Head of caudate nucleus (tissue), 42 donors: ENCODE measurements at regions not wholly inside any gene's neighbourhood (a gene's known extent, or its start where the extent isn't known, plus 50 kb on each side); places are given as distances from the start of the nearest gene placed in this dataset.

Source experiments
- DNase-seq, 42 donors: peaks; one replicate each; pipeline versions ENCODE4 v3.0.0 to v3.0.0-alpha.2; 2020 to 2021; ENCODE audit warnings: mixed read lengths in 7 of 42
- intact Hi-C: fragments of 100-400 bp; cut with DNase I; formaldehyde crosslinking; loops from one replicate; pipeline ENCODE4 v1.15.0; 2022

DNA sequence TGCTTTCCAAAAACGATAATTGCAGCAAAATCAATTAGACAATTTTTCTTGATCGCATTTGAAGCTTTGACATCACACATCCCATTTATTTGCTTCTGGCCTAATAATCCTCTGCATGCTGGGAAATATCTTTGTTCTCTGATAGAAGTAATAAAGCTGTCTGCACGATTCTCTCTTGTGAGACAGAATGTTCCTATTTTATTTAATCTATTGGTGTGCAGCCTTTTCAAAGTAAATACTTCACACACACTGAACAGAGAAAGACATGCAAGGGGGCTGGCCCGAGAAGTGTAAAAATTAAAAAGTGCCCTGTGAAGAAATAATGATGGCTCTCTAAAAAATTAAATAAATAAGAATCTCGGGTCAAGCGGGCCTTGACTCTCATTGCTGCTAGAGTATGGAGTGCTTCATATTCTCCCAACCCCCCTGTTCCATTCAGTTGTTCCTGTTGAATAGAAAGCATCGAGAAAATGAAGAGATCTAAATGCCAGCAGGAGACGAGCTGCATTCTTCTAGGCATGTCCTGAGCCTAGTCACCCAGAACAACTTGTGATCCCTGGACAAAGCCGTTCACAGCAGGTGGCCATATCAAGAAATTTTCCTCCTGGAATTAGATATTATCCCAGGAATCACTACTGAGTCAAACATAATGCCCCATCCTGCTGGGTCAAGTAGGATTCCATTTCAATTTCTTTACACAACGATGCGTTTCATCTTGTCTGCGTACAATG lies 625.9 kb upstream of the EPHA7 start:
- intact Hi-C loops: no loop called here
- DNase-seq: no peak

DNA sequence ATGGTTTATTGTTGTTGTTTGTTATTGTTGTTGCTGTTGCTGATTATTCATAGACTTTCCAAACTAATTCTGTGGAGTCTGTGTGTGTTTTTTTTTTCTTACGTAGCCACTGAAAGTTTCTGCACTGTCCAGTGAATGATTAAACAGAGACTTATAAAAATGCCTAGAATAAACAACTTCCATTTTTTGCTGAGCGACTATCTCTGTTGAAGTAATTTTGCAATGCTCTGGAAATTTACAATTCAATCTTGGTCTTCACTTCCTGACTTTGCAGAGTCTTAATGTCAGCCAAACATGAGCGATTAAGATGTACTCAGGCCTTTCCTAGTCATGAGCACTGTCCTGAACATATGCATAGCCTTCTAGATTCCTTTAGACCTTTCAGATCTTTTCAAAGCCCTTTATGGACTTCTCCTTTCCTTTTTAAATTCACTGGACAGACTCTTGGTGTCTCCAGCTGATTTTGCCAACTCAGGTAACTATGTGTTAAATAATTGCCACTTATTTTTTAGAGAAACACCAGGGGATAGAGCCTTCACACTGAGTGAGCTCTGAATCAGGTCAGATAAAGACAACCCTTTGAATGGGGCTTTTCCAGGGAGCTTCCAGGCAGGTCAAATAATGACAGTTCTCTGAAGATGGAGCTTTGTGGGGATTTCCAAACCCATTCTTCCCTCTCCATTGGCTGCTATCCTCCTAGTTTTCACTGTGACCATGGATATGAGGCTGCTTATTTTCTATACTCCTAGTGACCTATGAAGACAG lies 622.8 kb upstream of the EPHA7 start:
- intact Hi-C loops: no loop called here
- no peak for DNase-seq

DNA sequence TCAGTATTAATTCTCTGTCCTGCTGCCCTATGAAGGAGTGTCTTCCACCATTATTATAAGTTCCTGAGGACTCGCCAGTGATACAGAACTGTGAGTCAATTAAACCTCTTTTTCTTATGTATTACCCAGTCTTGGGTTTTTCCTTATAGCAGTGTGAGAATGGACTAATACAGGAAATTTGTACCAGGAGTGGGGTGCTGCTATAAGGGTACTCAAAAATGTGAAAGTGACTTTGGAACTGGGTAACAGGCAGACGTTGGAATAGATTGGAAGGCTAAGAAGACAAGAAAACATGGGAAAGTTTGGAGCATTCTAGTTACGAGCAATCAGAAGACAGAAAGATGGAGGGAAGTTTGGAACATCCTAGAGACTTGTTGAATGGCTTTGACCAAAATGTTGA lies 616.7 kb upstream of the EPHA7 start:
- DNase-seq: no peak
- intact Hi-C loops: no loop called here

DNA sequence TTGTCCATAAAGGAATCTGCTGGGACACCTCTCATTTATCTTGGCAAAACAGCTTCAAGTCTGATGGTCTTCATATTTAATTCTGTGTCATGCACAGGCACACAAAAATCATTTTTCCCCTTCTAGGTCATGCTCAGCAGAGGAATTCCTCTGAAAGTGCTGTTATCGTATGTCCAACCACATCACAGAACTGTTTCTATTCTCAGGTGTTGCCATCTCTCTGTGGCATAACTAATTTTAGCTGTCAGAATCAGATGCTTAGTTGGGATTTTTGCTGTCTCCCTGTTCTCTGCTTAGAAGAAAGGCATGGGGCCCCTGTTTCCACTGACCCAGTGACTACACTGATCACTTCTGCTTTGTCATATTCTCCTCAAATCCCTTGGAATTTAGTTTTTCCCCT lies 608.0 kb upstream of the EPHA7 start:
- intact Hi-C loops: no loop called here
- DNase-seq: no peak

DNA sequence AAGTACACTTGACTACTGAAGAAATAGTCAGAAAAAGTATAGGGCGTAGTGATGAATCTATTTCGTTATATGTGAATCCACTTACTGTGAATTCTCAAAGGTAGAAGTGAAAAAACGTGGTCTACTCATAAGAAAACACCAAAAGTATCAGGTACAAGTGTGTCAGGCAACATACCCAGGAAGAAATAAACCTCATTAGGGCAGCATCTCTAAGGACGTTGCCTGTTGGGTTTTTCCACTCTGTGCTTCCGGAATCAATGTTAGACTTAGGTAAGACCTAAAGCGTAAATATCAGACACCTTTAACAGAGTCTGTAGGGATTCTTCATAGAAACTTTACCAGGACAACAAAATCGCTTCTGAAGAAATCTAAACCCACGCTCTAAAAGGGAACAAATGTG lies 607.2 kb upstream of the EPHA7 start:
- intact Hi-C loops: no loop called here

DNA sequence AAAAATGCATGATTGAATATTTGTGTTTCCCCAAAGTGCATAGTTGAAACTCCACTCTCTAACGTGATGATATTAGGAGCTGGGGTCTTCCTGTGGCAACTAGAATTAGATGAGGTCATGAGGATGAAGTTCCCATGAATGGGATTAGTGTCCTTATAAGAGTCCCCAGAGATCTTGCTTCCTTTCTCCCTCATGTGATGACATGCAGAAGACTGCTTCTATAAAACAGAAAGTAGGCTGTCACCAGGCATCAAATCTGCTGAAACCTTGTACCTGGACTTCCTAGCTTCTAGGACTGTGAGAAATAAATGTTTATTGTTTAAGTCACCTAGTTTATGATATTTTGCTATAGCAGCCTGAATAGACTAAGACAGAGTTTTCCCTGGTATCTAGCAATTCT lies 586.5 kb upstream of the EPHA7 start:
- intact Hi-C loops: no loop called here
- DNase-seq: no peak

More for the DNA sequence above, 607.2 kb upstream of the EPHA7 start:
- no peak for DNase-seq

DNA sequence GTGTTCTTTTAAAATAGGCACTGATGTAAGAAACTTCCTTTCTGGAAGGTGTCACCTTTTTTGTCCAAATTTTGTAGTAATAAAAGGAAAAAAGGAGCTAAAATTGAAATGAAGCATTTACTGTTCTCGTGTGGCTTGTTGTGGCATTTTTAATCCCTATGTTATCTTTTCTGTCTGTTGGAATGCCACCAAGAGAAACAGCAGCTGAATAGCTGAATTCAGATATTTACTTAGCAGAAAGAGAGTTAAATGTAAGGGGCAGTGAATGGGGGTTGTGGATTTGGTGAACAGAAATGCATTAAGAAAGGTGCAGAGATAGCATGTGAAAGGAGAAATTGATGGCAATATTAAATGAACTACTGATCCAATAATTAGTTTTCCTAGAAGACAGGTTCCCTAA lies 573.6 kb upstream of the EPHA7 start:
- no peak for DNase-seq
- intact Hi-C loops: no loop called here

DNA sequence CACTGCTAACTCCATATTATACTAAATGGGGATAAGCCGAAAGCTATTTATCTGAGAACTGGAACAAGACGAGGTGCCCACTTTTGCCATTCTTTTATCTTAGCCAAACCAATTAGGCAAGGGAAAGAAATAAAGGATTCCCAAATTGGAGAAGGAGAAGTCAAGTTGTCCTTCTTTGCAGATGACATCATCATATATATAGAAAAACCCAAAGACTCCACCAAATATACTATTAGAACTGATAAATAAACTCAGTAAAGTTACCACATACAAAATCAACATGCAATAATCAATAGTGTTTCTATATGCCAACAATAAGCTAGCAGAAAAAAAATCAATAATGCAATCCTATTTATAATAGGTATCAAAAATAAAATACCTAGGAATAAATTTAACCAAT lies 570.3 kb upstream of the EPHA7 start:
- no peak for DNase-seq
- intact Hi-C loops: no loop called here

DNA sequence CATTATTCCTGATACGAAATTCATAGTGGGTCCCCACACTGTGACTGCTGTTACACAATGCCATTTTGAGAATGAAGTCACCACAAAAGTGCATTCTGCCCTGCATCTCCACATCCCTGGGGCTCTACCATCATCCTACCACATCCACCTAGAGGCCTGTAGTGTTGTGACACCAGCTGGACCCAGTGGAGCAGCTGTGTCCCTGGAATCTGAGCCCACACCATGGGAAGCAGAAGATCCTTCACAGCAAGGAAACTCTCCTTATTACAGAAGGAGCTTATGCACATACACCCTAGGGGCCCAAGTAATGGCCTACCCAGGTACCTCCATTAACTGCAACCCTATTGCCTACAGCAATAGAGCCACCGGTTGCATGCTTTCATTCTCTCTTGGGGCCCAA lies 566.6 kb upstream of the EPHA7 start:
- DNase-seq: no peak
- intact Hi-C loops: no loop called here

DNA sequence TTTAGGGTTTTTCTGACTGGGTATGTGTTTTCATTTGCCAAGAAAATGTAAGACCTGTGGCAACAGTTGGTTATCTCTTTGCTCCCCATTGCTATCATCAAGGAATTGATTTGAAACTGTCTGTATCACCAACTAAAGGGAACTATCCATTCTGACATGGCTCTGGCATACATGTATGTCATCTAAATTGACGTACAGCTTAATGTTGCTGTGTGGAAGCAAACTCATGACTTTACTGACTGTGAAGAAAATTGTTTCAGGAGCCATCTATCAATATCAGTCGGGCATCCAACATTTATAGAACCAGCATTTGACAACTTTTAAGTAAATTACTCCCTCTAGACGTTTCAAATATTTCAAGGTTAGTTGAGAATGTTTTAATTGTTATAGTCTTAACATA lies 555.8 kb upstream of the EPHA7 start:
- intact Hi-C loops: no loop called here

DNA sequence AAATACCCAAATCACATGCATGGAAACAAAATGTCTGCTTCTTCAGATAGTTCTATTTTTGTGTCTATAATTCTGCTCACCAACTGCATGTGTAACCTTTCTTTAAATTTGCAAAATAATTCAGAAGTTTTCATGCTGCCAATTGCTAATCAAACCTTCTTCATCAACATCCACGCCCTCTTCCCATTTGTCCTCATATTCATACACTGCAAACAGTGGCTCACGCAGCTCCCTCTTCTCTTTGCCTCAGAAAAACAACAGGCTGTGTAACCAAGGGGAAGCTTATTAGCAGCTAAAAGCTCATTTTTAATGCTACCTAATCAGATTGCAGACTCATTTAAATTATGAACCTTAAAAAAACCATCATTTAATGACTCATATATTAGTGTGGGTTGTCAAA lies 555.0 kb upstream of the EPHA7 start:
- DNase-seq: peak in 4 of 42 donors; percentile 3 to 13 (median 7)
- intact Hi-C loops: no loop called here

More for the DNA sequence above, 555.8 kb upstream of the EPHA7 start:
- DNase-seq: no peak

DNA sequence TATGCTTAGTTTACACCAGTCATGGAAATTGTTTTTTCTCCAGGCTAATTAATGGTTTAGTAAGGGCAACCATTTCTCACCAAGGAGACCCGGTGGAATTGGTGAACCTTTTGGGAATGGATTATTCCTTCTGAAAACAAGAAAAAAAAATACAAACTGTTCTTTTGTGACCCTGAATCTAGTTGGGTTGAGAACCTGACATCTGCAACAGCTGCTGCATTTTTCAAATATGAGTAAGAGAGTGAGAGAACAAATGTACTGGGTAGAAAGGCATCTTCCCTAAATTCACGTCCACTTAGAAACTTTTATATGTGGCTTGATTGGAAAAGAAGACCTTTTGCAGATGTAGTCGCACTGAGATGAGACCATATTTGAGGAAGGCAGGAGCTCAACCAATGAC lies 553.4 kb upstream of the EPHA7 start:
- DNase-seq: no peak
- intact Hi-C loops: no loop called here

DNA sequence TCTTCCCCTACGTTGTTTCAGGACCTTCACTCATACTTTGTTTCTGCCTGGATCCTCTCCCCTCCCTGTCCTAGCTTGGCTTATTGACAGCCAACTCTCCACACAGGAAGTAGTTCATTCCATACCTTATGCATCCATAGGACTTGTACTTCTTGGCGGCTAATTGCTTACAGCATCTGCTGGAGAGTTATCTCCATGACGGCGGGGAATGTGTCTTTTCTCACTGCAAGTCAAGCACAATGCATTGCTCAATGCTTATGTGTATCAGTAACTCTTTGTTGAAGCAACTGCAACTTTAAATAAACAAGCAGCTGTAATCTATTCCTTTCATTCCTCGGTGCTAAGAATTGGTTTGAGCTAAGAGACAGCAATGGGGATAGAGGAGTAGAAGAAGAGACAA lies 551.3 kb upstream of the EPHA7 start:
- DNase-seq: no peak
- intact Hi-C loops: no loop called here

DNA sequence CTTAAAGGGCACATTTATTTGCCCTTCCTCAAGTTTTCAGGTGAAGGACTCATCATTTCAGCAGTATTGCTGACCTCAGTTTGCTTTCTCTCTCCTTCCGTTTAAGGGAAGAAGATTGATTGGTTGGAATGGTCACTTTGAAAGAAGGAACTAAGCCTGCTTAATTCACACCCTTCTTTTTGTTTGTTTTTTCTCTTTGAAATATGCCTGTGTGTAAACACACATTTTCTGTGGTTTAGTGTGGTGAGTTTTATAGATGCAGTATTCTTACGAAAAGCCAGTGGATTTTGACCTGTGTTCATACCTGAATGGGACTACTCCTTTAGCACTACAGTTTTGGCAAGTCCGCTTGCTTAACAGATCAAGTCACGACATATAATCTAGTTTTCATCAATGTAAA lies 548.8 kb upstream of the EPHA7 start:
- intact Hi-C loops: no loop called here
- DNase-seq: no peak

DNA sequence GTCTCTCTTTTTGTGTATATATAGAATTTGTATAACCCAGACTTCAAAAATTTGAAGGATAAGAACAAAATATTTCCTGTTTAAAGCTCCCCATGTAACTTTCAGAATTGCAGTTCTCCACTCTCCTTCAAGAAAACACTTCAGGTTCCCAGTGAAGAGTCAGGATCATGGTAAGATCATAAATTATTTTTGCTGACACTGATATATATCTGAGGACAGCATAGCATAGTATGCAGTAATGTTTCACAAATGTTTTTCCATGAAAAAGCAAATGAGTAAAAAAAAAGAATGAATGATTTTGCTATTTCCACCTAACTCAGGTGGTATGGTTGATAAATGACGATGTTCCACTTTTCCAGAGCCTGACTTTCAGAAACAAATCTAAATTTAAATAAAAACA lies 545.6 kb upstream of the EPHA7 start:
- no peak for DNase-seq
- intact Hi-C loops: no loop called here

DNA sequence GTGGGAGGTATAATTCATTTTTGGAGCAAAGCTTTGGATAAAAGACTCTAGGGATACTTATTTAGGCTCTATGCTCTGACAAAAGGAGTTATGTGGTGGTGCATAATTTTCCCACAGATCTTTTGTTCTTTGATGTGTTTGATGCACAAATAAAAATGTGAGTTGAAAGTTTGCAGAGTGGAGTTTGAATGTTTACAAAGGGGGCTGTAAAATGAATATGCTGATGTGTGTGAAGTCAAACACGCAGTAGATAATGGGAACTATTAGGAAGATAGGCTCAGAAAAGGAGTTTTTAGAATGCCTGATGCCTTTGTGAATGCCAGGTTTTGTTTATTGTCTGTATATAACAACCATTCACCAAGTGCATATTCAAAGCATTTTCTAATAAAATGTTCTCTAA lies 545.0 kb upstream of the EPHA7 start:
- no peak for DNase-seq
- intact Hi-C loops: no loop called here

DNA sequence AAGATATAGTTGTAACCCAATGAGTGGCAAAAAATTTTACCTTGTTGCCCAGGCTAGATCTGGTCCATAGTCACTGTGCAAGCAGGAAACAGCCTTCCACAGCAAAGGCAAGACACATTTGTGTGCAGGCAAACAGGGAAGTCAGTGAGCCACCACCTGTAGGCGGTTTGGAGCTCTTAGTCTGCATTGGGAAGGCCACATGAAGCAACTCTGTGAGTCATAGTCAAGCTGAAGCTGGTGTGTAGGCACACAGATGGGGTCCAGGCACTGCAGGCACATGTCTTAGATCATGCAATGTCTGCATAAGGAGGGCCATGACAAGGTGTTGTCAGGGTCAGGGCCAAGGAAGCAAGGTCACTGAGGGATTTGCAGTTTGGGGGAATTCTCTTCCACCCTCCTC lies 543.2 kb upstream of the EPHA7 start:
- no peak for DNase-seq
- intact Hi-C loops: no loop called here

DNA sequence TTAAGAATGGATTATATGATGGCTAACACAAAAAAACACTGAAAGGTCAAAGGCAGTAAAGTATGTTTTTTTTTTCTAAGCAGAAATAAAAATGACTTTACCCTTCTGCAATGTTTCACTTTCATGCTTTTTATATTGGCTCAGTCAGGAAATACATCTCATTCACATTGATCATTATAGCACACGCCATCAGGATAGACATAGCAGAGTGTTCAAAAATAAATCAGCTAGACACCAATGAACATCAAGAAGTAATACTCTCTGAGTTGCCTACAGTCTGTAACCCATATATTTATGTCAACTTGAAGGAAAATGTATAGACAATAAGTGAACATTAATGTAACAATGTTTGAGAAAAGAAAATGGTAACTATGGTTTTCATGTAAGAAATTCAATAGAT lies 535.2 kb upstream of the EPHA7 start:
- intact Hi-C loops: no loop called here
- no peak for DNase-seq

DNA sequence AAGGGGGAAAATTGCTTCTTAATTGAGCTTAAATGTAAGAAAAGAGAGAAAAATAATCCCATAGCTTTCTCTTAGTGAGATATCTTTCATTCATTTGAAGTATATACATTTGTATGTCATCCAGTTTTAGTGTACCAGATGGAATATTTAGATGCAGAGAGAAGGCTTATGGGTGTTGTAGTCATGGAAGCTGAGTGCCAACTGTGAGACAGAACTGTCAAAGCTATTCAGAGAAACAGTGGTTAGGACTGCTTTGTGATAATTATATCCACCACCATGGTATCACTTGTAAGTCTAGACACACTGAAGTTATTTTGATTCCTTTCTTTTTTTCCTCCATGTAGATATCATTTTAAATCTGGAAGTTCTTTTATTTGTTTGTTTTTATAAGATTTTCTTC lies 524.3 kb upstream of the EPHA7 start:
- no peak for DNase-seq
- intact Hi-C loops: no loop called here

DNA sequence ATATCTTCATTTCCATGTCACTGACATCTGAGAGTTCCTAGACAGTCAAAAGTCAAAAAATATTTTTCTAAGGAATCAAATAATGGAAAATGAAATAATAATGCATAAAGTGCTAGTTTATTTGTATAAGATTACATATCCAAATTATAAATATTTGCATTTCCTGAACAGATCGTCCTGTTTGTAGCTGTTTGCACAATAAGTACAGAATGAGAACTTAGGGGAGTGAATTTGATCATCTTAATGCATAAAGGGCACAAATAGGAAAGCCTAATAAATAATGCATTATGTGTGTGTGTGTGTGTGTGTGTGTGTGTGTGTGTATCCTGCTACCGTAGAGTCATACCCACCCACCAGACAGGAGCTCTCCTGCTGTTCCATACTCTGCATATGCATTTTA lies 521.0 kb upstream of the EPHA7 start:
- intact Hi-C loops: no loop called here

DNA sequence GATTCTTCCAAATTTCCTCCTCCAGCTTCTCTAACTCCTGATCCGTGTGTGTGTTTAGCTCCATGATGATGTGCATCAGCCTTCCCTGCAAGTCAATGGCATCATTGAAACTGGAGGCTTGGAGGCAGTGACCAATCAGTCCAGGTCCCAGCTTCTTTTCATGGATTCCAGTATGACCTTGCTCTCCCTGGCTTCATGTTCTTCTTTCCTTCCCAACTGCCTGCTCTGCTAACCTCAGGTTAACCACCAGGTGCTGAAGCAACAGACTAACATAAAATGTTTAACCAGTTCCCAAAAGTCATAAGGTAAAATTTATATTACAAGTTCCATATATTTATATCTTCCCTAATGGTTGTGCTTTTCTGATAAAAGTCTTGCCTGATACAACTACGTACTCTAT lies 512.8 kb upstream of the EPHA7 start:
- no peak for DNase-seq
- intact Hi-C loops: no loop called here

More for the DNA sequence above, 521.0 kb upstream of the EPHA7 start:
- no peak for DNase-seq
